ENCODE measurements at regions not wholly inside any gene's neighbourhood (a gene's known extent, or its start where the extent isn't known, plus 50 kb on each side); places are given as distances from the start of the nearest gene placed in this dataset.

GRCh38 chr10:125564570-125564969 is 118.4 kb downstream of the TEX36 start:
- no peak for TF ChIP-seq CTCF (optimal IDR thresholded peaks at IDR 0.05 in 1 of 3, IDR thresholded peaks at IDR 0.05 in 1 of 3, conservative IDR thresholded peaks at IDR 0.05 in 1 of 3; ENCODE audit: extremely low read depth in 1 of 3, insufficient read depth in 2 of 3, low read length in 3 of 3)
- no peak for TF ChIP-seq EZH2 (IDR thresholded peaks at IDR 0.05; ENCODE audit: low read length)
- Histone ChIP-seq H3K27ac (ENCODE audit: control insufficient read depth, insufficient read depth, low read length) (no peak overlapping the region), H3K9me3 (ENCODE audit: control insufficient read depth, low read depth, low read length) (no peaks in the 10 kb centered on the region), H3K79me2 (ENCODE audit: control insufficient read depth, insufficient read depth, low read length) (no peaks in the 10 kb centered on the region), H3K9ac (ENCODE audit: control insufficient read depth, extremely low read depth, insufficient read depth, low read length) (no peak overlapping the region), H4K20me1 (ENCODE audit: control insufficient read depth, extremely low read depth, insufficient read depth, low read length) (no peaks in the 10 kb centered on the region), H3K36me3 (ENCODE audit: control insufficient read depth in 2 of 2, extremely low read depth in 1 of 2, insufficient read depth in 2 of 2, low read length in 2 of 2) (no peaks in the 10 kb centered on the region), H3K27me3 (ENCODE audit: control insufficient read depth, extremely low read depth, insufficient read depth, low read length) (peaks cover 24% of the 10 kb centered on the region), H3K4me1 (ENCODE audit: control insufficient read depth, extremely low read depth, insufficient read depth, low read length) (no peaks in the 10 kb centered on the region), H3K9me1 (ENCODE audit: control insufficient read depth, extremely low read depth, insufficient read depth, low read length) (no peaks in the 10 kb centered on the region), H3K4me2 (ENCODE audit: control insufficient read depth, extremely low read depth, insufficient read depth, low read depth, low read length) (no peak overlapping the region), H3K4me3 (ENCODE audit: control insufficient read depth in 2 of 3, extremely low read depth in 1 of 3, insufficient read depth in 2 of 3, low read depth in 1 of 3, low read length in 3 of 3) (no peak overlapping the region), H2AFZ (ENCODE audit: control insufficient read depth, low read length) (no peak overlapping the region)
- DNase-seq (ENCODE audit: low read depth, low spot score) (no peak), FAIRE-seq (no peak)
- dilution Hi-C loops (cut with MboI; ENCODE audit: extremely low pct_ligation_motif_present, low sequenced_read_pairs): no loop called here

- dilution Hi-C loops (cut with MboI; ENCODE audit: extremely low pct_ligation_motif_present, low sequenced_read_pairs): no loop called here
- H3K27me3 ChIP-seq (ENCODE audit: control insufficient read depth, extremely low read depth, insufficient read depth, low read length): peaks cover 24% of the 10 kb centered on the region
- H3K4me3 ChIP-seq (ENCODE audit: control insufficient read depth in 2 of 3, extremely low read depth in 1 of 3, insufficient read depth in 2 of 3, low read depth in 1 of 3, low read length in 3 of 3): no peak overlapping the region
- H3K9ac ChIP-seq (ENCODE audit: control insufficient read depth, extremely low read depth, insufficient read depth, low read length): no peak overlapping the region
- FAIRE-seq (no peak), DNase-seq (ENCODE audit: low read depth, low spot score) (no peak)
- H2AFZ ChIP-seq (ENCODE audit: control insufficient read depth, low read length): no peak overlapping the region
- no peaks in the 10 kb centered on the region for H3K79me2 ChIP-seq (ENCODE audit: control insufficient read depth, insufficient read depth, low read length)
- no peaks in the 10 kb centered on the region for H3K4me1 ChIP-seq (ENCODE audit: control insufficient read depth, extremely low read depth, insufficient read depth, low read length)
- H3K9me1 ChIP-seq (ENCODE audit: control insufficient read depth, extremely low read depth, insufficient read depth, low read length): no peaks in the 10 kb centered on the region
- TF ChIP-seq CTCF (optimal IDR thresholded peaks at IDR 0.05 in 1 of 3, IDR thresholded peaks at IDR 0.05 in 1 of 3, conservative IDR thresholded peaks at IDR 0.05 in 1 of 3; ENCODE audit: extremely low read depth in 1 of 3, insufficient read depth in 2 of 3, low read length in 3 of 3): peak in 2 of 3 experiments; percentile 12 to 27
- TF ChIP-seq EZH2 (IDR thresholded peaks at IDR 0.05; ENCODE audit: low read length): no peak
- no peaks in the 10 kb centered on the region for H3K9me3 ChIP-seq (ENCODE audit: control insufficient read depth, low read depth, low read length)
- no peak overlapping the region for H3K4me2 ChIP-seq (ENCODE audit: control insufficient read depth, extremely low read depth, insufficient read depth, low read depth, low read length)
- H3K36me3 ChIP-seq (ENCODE audit: control insufficient read depth in 2 of 2, extremely low read depth in 1 of 2, insufficient read depth in 2 of 2, low read length in 2 of 2): no peaks in the 10 kb centered on the region
- no peak overlapping the region for H3K27ac ChIP-seq (ENCODE audit: control insufficient read depth, insufficient read depth, low read length)
- H4K20me1 ChIP-seq (ENCODE audit: control insufficient read depth, extremely low read depth, insufficient read depth, low read length): no peaks in the 10 kb centered on the region
Observed at GRCh38 chr10:125562737-125563136, 120.2 kb downstream of the TEX36 start.

Data from keratinocyte (primary cell).